ENCODE measurements at regions not wholly inside any gene's neighbourhood (a gene's known extent, or its start where the extent isn't known, plus 50 kb on each side); places are given as distances from the start of the nearest gene placed in this dataset.

- Histone ChIP-seq H3K4me3 (no peak overlapping the region), H3K27me3 (peaks cover 0 to 5% of the 10 kb centered on the region in 2 donors), H3K9me3 (no peaks in the 10 kb centered on the region), H3K27ac (no peak overlapping the region), H3K36me3 (no peaks in the 10 kb centered on the region), H3K4me1 (no peaks in the 10 kb centered on the region)
- no peak for ATAC-seq
- no peak for TF ChIP-seq CTCF (IDR thresholded peaks at IDR 0.05)
- intact Hi-C loops (cut with DNase I): no loop called here
- DNase-seq: no peak
These were observed 290.4 kb downstream of the TEX29 start for GRCh38 chr13:111610879-111611278.

- no peaks in the 10 kb centered on the region for H3K36me3 ChIP-seq
- TF ChIP-seq CTCF (IDR thresholded peaks at IDR 0.05): no peak
- no peak overlapping the region for H3K27ac ChIP-seq
- intact Hi-C loops (cut with DNase I): no loop called here
- H3K27me3 ChIP-seq: peaks cover 0 to 8% of the 10 kb centered on the region in 2 donors
- ATAC-seq (no peak), DNase-seq (no peak)
- H3K9me3 ChIP-seq: no peaks in the 10 kb centered on the region
- no peaks in the 10 kb centered on the region for H3K4me1 ChIP-seq
- H3K4me3 ChIP-seq: no peak overlapping the region
These were observed 291.2 kb downstream of the TEX29 start for GRCh38 chr13:111611651-111612050.

GRCh38 chr13:111612886-111613285 is 292.4 kb downstream of the TEX29 start:
- H3K27me3 ChIP-seq: peaks cover 0 to 8% of the 10 kb centered on the region in 2 donors
- no peak overlapping the region for H3K27ac ChIP-seq
- H3K36me3 ChIP-seq: no peaks in the 10 kb centered on the region
- ATAC-seq (no peak), DNase-seq (no peak)
- no peaks in the 10 kb centered on the region for H3K9me3 ChIP-seq
- intact Hi-C loops (cut with DNase I): no loop called here
- H3K4me3 ChIP-seq: no peak overlapping the region
- no peak for TF ChIP-seq CTCF (IDR thresholded peaks at IDR 0.05)
- H3K4me1 ChIP-seq: no peaks in the 10 kb centered on the region

- DNase-seq (no peak), ATAC-seq (no peak)
- H3K27me3 ChIP-seq: peaks cover 0 to 14% of the 10 kb centered on the region in 2 donors
- intact Hi-C loops (cut with DNase I): no loop called here
- no peak overlapping the region for H3K4me3 ChIP-seq
- no peaks in the 10 kb centered on the region for H3K9me3 ChIP-seq
- no peak for TF ChIP-seq CTCF (IDR thresholded peaks at IDR 0.05)
- no peaks in the 10 kb centered on the region for H3K36me3 ChIP-seq
- H3K27ac ChIP-seq: no peak overlapping the region
- H3K4me1 ChIP-seq: no peaks in the 10 kb centered on the region
These were observed 293.6 kb downstream of the TEX29 start for GRCh38 chr13:111614009-111614408.

- no peak overlapping the region for H3K27ac ChIP-seq
- H3K27me3 ChIP-seq: peaks cover 0 to 14% of the 10 kb centered on the region in 2 donors
- ATAC-seq (no peak), DNase-seq (no peak)
- no peaks in the 10 kb centered on the region for H3K36me3 ChIP-seq
- H3K4me1 ChIP-seq: no peaks in the 10 kb centered on the region
- no peak overlapping the region for H3K4me3 ChIP-seq
- H3K9me3 ChIP-seq: no peaks in the 10 kb centered on the region
- intact Hi-C loops (cut with DNase I): no loop called here
- no peak for TF ChIP-seq CTCF (IDR thresholded peaks at IDR 0.05)
These were observed 294.2 kb downstream of the TEX29 start for GRCh38 chr13:111614613-111615012.

Data from left lung (tissue), 4 donors.